GM12891 (cell line): ENCODE measurements at regions not wholly inside any gene's neighbourhood (a gene's known extent, or its start where the extent isn't known, plus 50 kb on each side); places are given as distances from the start of the nearest gene placed in this dataset.

Experiments used
- PAX5 ChIP-seq: IDR thresholded peaks from 2 replicates; pipeline ENCODE4 v1.6.1; 2011; ENCODE audit warnings: low read length, moderate library complexity, mild to moderate bottlenecking; ENCODE audit not compliant: insufficient read depth, severe bottlenecking
- POLR2A ChIP-seq: IDR thresholded peaks from 2 replicates; pipeline ENCODE4 v1.6.1; 2011; ENCODE audit warnings: low read depth, low read length, control low read depth
- POLR2AphosphoS5 ChIP-seq: IDR thresholded peaks from 2 replicates; pipeline ENCODE4 v1.6.1; 2011; ENCODE audit warnings: low read depth, low read length, control low read depth
- TAF1 ChIP-seq: IDR thresholded peaks from 2 replicates; pipeline ENCODE4 v1.6.1; 2011; ENCODE audit warnings: low read depth, low read length, control low read depth

DNA sequence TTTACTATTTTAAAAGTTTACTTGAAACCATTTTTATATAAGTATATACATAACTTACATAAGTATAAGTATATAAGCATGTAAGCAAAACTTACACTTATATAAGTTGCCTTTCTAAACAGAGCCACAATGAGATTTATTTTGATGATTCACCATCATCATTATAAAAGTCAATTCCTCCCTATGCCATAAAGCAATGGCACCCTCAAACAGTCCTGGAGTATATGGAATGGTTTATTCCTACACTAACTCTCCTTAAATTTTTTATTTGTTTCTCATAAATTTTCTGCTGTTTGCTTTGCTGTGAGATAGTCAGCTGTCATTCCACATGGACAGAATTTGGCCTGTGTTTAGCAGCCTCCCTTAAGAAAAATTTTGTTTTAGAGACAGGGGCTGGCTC, 114.2 kb downstream of the NAB1 start:
- no peak for TF ChIP-seq POLR2AphosphoS5
- TF ChIP-seq POLR2A: no peak
- no peak for TF ChIP-seq TAF1
- TF ChIP-seq PAX5: no peak
